ENCODE measurements at regions not wholly inside any gene's neighbourhood (a gene's known extent, or its start where the extent isn't known, plus 50 kb on each side); places are given as distances from the start of the nearest gene placed in this dataset.
A peak's percentile ranks its signal among the peaks of the same experiment; 100 is the strongest.
"Not testable (repeated sequence)": the region's sequence is repeated elsewhere in the genome, so short reads cannot be mapped to it uniquely, and the experiment has no call there.

DNA sequence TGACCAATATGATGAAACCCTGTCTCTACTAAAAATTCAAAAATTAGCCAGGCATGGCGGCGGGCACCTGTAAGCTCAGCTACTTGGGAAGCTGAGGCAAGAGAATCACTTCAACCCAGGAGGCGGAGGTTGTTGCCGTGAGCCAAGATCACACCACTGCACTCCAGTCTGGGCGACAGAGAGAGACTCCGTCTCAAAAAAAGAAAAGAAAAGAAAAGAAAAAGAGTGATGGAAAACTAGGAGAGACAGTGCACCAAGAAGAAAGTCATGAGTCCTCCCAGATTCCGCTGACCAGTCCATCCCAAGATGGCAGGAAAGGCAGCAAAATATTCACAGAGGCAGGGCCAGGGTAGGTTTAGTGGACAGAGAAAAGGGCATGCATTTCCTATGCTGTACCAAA is 226.9 kb downstream of the ASMT start:
- ATAC-seq (no peak), FAIRE-seq (no peak), DNase-seq (ENCODE audit: low read depth in 1 of 2, low spot score in 1 of 2) (no peak)
- H3K9me3 ChIP-seq, result peaks cover 8% of the 10 kb centered on the region
- no peaks in the 10 kb centered on the region for H3K4me1 ChIP-seq
- no peak overlapping the region for H3K4me2 ChIP-seq
- no peak overlapping the region for H3K27ac ChIP-seq
- no peak overlapping the region for H3K4me3 ChIP-seq
- CTCF ChIA-PET, result no interaction called here
- TF ChIP-seq RFX5 (IDR thresholded peaks at IDR 0.05), result no peak
- no peak for TF ChIP-seq HOXB13 (CRISPR knock-in tag; IDR thresholded peaks at IDR 0.05; ENCODE audit: low read depth)
- TF ChIP-seq RCOR1 (IDR thresholded peaks at IDR 0.05; ENCODE audit: low read depth, low read length), result no peak
- no peak for TF ChIP-seq EP300 (IDR thresholded peaks at IDR 0.05)
- no peak for TF ChIP-seq HDAC2 (IDR thresholded peaks at IDR 0.05)
- no peak for TF ChIP-seq CBX2 (IDR thresholded peaks at IDR 0.05; ENCODE audit: borderline replicate concordance, low read depth)
- TF ChIP-seq, protein P1, sequence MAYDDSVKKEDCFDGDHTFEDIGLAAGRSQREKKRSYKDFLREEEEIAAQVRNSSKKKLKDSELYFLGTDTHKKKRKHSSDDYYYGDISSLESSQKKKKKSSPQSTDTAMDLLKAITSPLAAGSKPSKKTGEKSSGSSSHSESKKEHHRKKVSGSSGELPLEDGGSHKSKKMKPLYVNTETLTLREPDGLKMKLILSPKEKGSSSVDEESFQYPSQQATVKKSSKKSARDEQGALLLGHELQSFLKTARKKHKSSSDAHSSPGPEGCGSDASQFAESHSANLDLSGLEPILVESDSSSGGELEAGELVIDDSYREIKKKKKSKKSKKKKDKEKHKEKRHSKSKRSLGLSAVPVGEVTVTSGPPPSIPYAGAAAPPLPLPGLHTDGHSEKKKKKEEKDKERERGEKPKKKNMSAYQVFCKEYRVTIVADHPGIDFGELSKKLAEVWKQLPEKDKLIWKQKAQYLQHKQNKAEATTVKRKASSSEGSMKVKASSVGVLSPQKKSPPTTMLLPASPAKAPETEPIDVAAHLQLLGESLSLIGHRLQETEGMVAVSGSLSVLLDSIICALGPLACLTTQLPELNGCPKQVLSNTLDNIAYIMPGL (CRISPR knock-in tag; IDR thresholded peaks at IDR 0.05; ENCODE audit: borderline replicate concordance), result no peak
- TF ChIP-seq CBX8 (IDR thresholded peaks at IDR 0.05), result no peak
- TF ChIP-seq CHD4 (IDR thresholded peaks at IDR 0.05; ENCODE audit: borderline replicate concordance), result no peak
- no peak for TF ChIP-seq BHLHE40 (IDR thresholded peaks at IDR 0.05; ENCODE audit: low read depth, low read length)
- no peak for TF ChIP-seq MYC (IDR thresholded peaks at IDR 0.05; ENCODE audit: borderline replicate concordance, low read length)
- no peak for TF ChIP-seq ESRRA (IDR thresholded peaks at IDR 0.05; ENCODE audit: borderline replicate concordance, low read length)
- no peak for TF ChIP-seq ZSCAN20 (CRISPR knock-in tag; IDR thresholded peaks at IDR 0.05)
- no peak for TF ChIP-seq ZC3H11A (IDR thresholded peaks at IDR 0.05)
- no peak for TF ChIP-seq NR3C1 (IDR thresholded peaks at IDR 0.05)
- TF ChIP-seq, protein P2, sequence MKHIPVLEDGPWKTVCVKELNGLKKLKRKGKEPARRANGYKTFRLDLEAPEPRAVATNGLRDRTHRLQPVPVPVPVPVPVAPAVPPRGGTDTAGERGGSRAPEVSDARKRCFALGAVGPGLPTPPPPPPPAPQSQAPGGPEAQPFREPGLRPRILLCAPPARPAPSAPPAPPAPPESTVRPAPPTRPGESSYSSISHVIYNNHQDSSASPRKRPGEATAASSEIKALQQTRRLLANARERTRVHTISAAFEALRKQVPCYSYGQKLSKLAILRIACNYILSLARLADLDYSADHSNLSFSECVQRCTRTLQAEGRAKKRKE (CRISPR knock-in tag; IDR thresholded peaks at IDR 0.05; ENCODE audit: low read depth), result no peak
- no peak for TF ChIP-seq RNF2 (IDR thresholded peaks at IDR 0.05; ENCODE audit: borderline replicate concordance, low read depth)
- TF ChIP-seq MAZ (IDR thresholded peaks at IDR 0.05; ENCODE audit: borderline replicate concordance, low read depth, low read length), result no peak
- POLR2A ChIA-PET, result no interaction called here
- WGBS (ENCODE audit: missing lambda C conversion rate), result 88% methylated on average over 7 of the region's 7 CpGs

DNA sequence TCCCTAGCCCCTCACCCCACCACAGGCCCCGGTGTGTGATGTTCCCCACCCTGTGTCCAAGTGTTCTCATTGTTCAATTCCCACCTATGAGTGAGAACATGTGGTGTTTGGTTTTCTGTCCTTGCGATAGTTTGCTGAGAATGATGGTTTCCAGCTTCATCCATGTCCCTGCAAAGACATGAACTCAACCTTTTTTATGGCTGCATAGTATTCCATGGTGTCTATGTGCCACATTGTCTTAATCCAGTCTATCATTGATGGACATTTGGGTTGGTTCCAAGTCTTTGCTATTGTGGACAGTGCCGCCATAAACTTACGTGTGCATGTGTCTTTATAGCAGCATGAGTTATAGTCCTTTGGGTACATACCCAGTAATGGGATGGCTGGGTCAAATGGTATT is 232.1 kb downstream of the ASMT start:
- H3K27ac ChIP-seq; DNase-seq (ENCODE audit: low read depth in 1 of 2, low spot score in 1 of 2); H3K9me3 ChIP-seq; H3K4me1 ChIP-seq; POLR2A ChIA-PET; H3K4me2 ChIP-seq; CTCF ChIA-PET; FAIRE-seq; H3K4me3 ChIP-seq; ATAC-seq: not testable (repeated sequence)
- 70% methylated on average over 4 of the region's 4 CpGs for WGBS (ENCODE audit: missing lambda C conversion rate)

DNA sequence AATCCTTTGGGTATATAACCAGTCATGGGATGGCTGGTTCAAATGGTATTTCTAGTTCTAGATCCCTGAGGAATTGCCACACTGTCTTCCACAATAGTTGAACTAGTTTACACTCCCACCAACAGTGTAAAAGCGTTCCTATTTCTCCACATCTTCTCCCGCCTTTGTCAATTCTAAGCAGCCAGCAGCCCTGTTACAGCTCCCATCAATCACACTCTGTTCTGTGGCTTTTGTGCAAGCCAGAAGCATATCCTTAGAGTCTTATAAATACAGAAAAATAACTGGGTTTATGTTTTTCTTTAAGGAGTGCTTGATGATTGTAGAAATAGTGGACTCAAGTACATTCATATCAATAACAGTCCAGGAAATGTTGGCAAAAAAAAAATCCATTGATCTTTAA is 232.9 kb downstream of the ASMT start:
- FAIRE-seq; H3K4me3 ChIP-seq; DNase-seq (ENCODE audit: low read depth in 1 of 2, low spot score in 1 of 2); H3K27ac ChIP-seq; H3K4me2 ChIP-seq; POLR2A ChIA-PET; CTCF ChIA-PET; H3K4me1 ChIP-seq; H3K9me3 ChIP-seq; ATAC-seq: not testable (repeated sequence)
- WGBS (ENCODE audit: missing lambda C conversion rate), result 85% methylated on average over 2 of the region's 2 CpGs

DNA sequence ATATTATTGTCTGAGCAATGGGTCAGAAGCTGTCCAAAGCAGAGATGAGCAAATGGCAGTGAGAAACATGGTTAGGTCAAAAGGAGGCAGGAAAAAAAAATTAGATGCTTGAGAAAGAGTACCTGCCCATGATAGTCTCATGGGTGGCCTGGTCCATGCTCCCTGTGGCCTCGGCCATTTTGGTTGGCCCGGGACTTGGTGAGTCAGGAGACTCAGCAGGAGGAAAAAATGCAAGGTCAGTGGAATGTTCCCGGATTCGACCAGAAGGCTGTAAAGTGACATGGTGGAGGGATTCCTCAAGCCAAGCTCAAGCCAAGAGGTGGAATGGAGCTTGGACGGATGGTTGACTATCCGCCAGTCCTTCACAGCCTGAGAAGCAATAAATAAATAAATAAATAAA is 236.7 kb downstream of the ASMT start:
- DNase-seq (ENCODE audit: low read depth in 1 of 2, low spot score in 1 of 2) (no peak), ATAC-seq (no peak), FAIRE-seq (no peak)
- CTCF ChIA-PET, result no interaction called here
- H3K27ac ChIP-seq, result no peak overlapping the region
- TF ChIP-seq MAFK (IDR thresholded peaks at IDR 0.05; ENCODE audit: partially characterized antibody), result peak; percentile 73
- no peak for TF ChIP-seq JUNB (IDR thresholded peaks at IDR 0.05)
- 57% methylated on average over 6 of the region's 6 CpGs for WGBS (ENCODE audit: missing lambda C conversion rate)
- POLR2A ChIA-PET, result no interaction called here
- no peak overlapping the region for H3K4me2 ChIP-seq
- H3K4me1 ChIP-seq, result no peaks in the 10 kb centered on the region
- H3K4me3 ChIP-seq, result no peak overlapping the region
- peaks cover 3% of the 10 kb centered on the region; the same call in 1 of the 3 replicates for H3K9me3 ChIP-seq
